Ishikawa (cell line): ENCODE measurements at regions not wholly inside any gene's neighbourhood (a gene's known extent, or its start where the extent isn't known, plus 50 kb on each side); places are given as distances from the start of the nearest gene placed in this dataset.
A peak's percentile ranks its signal among the peaks of the same experiment; 100 is the strongest.

Experiments
- CEBPB ChIP-seq: IDR thresholded peaks from 2 replicates; pipeline ENCODE4 v1.6.1; 2012
- CREB1 ChIP-seq: IDR thresholded peaks from 2 replicates; pipeline ENCODE4 v1.6.1; 2012; ENCODE audit warnings: low read depth
- EGR1 ChIP-seq: IDR thresholded peaks from 2 replicates; pipeline ENCODE4 v1.6.1; 2012
- EP300 ChIP-seq: IDR thresholded peaks from 2 replicates; pipeline ENCODE4 v1.6.1; 2012; ENCODE audit warnings: borderline replicate concordance
- FOXM1 ChIP-seq: IDR thresholded peaks from 2 replicates; pipeline ENCODE4 v1.6.1; 2012; ENCODE audit warnings: low read depth, borderline replicate concordance
- MAX ChIP-seq: IDR thresholded peaks from 2 replicates; pipeline ENCODE4 v1.6.1; 2012
- NFIC ChIP-seq: IDR thresholded peaks from 2 replicates; pipeline ENCODE4 v1.6.1; 2012
- RAD21 ChIP-seq: IDR thresholded peaks from 2 replicates; pipeline ENCODE4 v1.6.1; 2012; ENCODE audit warnings: low read depth
- REST ChIP-seq: IDR thresholded peaks from 2 replicates; pipeline ENCODE4 v1.6.1; 2012; ENCODE audit warnings: low read depth, mild to moderate bottlenecking
- TAF1 ChIP-seq: IDR thresholded peaks from 2 replicates; pipeline ENCODE4 v1.6.1; 2012; ENCODE audit warnings: low read depth, mild to moderate bottlenecking
- TCF12 ChIP-seq: IDR thresholded peaks from 2 replicates; pipeline ENCODE4 v1.6.1; 2012; ENCODE audit warnings: low read depth
- TEAD4 ChIP-seq: IDR thresholded peaks from 2 replicates; pipeline ENCODE4 v1.6.1; 2012
- USF1 ChIP-seq: IDR thresholded peaks from 2 replicates; pipeline ENCODE4 v1.6.1; 2012
- YY1 ChIP-seq: IDR thresholded peaks from 2 replicates; pipeline ENCODE4 v1.6.1; 2012; ENCODE audit warnings: low read depth
- ZBTB7A ChIP-seq: IDR thresholded peaks from 2 replicates; pipeline ENCODE4 v1.6.1; 2012; ENCODE audit warnings: low read depth

- no peak for TF ChIP-seq TAF1
- 0 out of 2 replicates have a peak, but pooled peaks have one; percentile 15 for TF ChIP-seq TEAD4
Measured at GRCh38 chr10:47164126-47164799, 135.7 kb upstream of the GDF10 start.

GRCh38 chr10:47164800-47165128, 135.2 kb upstream of the GDF10 start:
- TF ChIP-seq TAF1, result no peak
- no peak for TF ChIP-seq EGR1

- TF ChIP-seq TAF1 (no peak), USF1 (no peak), EGR1 (no peak), TEAD4 (no peak), EP300 (no peak), CREB1 (no peak), NFIC (no peak), RAD21 (no peak)
Measured at GRCh38 chr10:47165168-47165710, 134.8 kb upstream of the GDF10 start.

GRCh38 chr10:47165711-47166404, 134.1 kb upstream of the GDF10 start:
- TF ChIP-seq FOXM1 (no peak), TCF12 (no peak), TAF1 (no peak), ZBTB7A (no peak)

- TF ChIP-seq MAX (no peak), FOXM1 (no peak), TEAD4 (no peak)
Measured at GRCh38 chr10:47166405-47166777, 133.6 kb upstream of the GDF10 start.

GRCh38 chr10:47166808-47167581, 133.0 kb upstream of the GDF10 start:
- TF ChIP-seq CEBPB (peak; percentile 83), EGR1 (0 out of 2 replicates have a peak, but pooled peaks have one; percentile 5)

- no peak for TF ChIP-seq TCF12
- no peak for TF ChIP-seq TAF1
- TF ChIP-seq ZBTB7A, result no peak
- no peak for TF ChIP-seq EGR1
- no peak for TF ChIP-seq RAD21
- no peak for TF ChIP-seq USF1
- TF ChIP-seq NFIC, result no peak
- TF ChIP-seq FOXM1, result no peak
- no peak for TF ChIP-seq CREB1
- TF ChIP-seq REST, result no peak
- TF ChIP-seq CEBPB, result no peak
- TF ChIP-seq MAX, result no peak
- no peak for TF ChIP-seq EP300
- no peak for TF ChIP-seq YY1
Measured at GRCh38 chr10:47167591-47167990, 132.4 kb upstream of the GDF10 start.

GRCh38 chr10:47169581-47169980, 130.4 kb upstream of the GDF10 start:
- TF ChIP-seq USF1 (no peak), EP300 (no peak), CEBPB (no peak), ZBTB7A (no peak), TAF1 (no peak), REST (no peak), EGR1 (no peak), YY1 (no peak), NFIC (no peak), RAD21 (no peak), TEAD4 (no peak), FOXM1 (no peak), TCF12 (no peak), MAX (no peak), CREB1 (no peak)
